ENCODE measurements at regions not wholly inside any gene's neighbourhood (a gene's known extent, or its start where the extent isn't known, plus 50 kb on each side); places are given as distances from the start of the nearest gene placed in this dataset.

- FAIRE-seq (no peak), DNase-seq (ENCODE audit: low spot score in 2 of 2) (no peak)
Observed at GRCh38 chr5:167814828-167815227, 476.6 kb upstream of the WWC1 start.

- FAIRE-seq, result no peak
- DNase-seq (ENCODE audit: low spot score in 2 of 2), result no peak
Observed at GRCh38 chr5:167816354-167816753, 475.1 kb upstream of the WWC1 start.

- FAIRE-seq (no peak), DNase-seq (ENCODE audit: low spot score in 2 of 2) (no peak)
Observed at GRCh38 chr5:167816864-167817263, 474.6 kb upstream of the WWC1 start.

- DNase-seq (ENCODE audit: low spot score in 2 of 2) (no peak), FAIRE-seq (no peak)
Observed at GRCh38 chr5:167819406-167819805, 472.0 kb upstream of the WWC1 start.

GRCh38 chr5:167820101-167820990 lies 471.1 kb upstream of the WWC1 start:
- DNase-seq (ENCODE audit: low spot score in 2 of 2) (no peak), FAIRE-seq (no peak)

- FAIRE-seq, result no peak
Observed at GRCh38 chr5:167821151-167821550, 470.3 kb upstream of the WWC1 start.

GRCh38 chr5:167821669-167822068 lies 469.8 kb upstream of the WWC1 start:
- DNase-seq (ENCODE audit: low spot score in 2 of 2) (no peak), FAIRE-seq (no peak)

More at GRCh38 chr5:167821151-167821550, 470.3 kb upstream of the WWC1 start:
- no peak for DNase-seq (ENCODE audit: low spot score in 2 of 2)

- FAIRE-seq, result no peak
- DNase-seq (ENCODE audit: low spot score in 2 of 2), result no peak
Observed at GRCh38 chr5:167822241-167822640, 469.2 kb upstream of the WWC1 start.

GRCh38 chr5:167823405-167823804 lies 468.0 kb upstream of the WWC1 start:
- FAIRE-seq, result no peak
- DNase-seq (ENCODE audit: low spot score in 2 of 2), result no peak

- no peak for DNase-seq (ENCODE audit: low spot score in 2 of 2)
- no peak for FAIRE-seq
Observed at GRCh38 chr5:167827766-167828165, 463.7 kb upstream of the WWC1 start.

- no peak for FAIRE-seq
- no peak for DNase-seq (ENCODE audit: low spot score in 2 of 2)
Observed at GRCh38 chr5:167831754-167832504, 459.5 kb upstream of the WWC1 start.

GRCh38 chr5:167832609-167833008 lies 458.8 kb upstream of the WWC1 start:
- no peak for FAIRE-seq
- no peak for DNase-seq (ENCODE audit: low spot score in 2 of 2)

GRCh38 chr5:167833456-167833855 lies 458.0 kb upstream of the WWC1 start:
- DNase-seq (ENCODE audit: low spot score in 2 of 2), result no peak
- FAIRE-seq, result no peak

GRCh38 chr5:167835146-167835545 lies 456.3 kb upstream of the WWC1 start:
- DNase-seq (ENCODE audit: low spot score in 2 of 2) (no peak), FAIRE-seq (no peak)

GRCh38 chr5:167837127-167837526 lies 454.3 kb upstream of the WWC1 start:
- DNase-seq (ENCODE audit: low spot score in 2 of 2) (no peak), FAIRE-seq (no peak)

- DNase-seq (ENCODE audit: low spot score in 2 of 2), result no peak
- FAIRE-seq, result no peak
Observed at GRCh38 chr5:167839065-167839464, 452.4 kb upstream of the WWC1 start.

GRCh38 chr5:167840527-167841130 lies 450.8 kb upstream of the WWC1 start:
- DNase-seq (ENCODE audit: low spot score in 2 of 2) (no peak), FAIRE-seq (no peak)

GRCh38 chr5:167843881-167844572 lies 447.4 kb upstream of the WWC1 start:
- DNase-seq (ENCODE audit: low spot score in 2 of 2), result no peak
- no peak for FAIRE-seq

GRCh38 chr5:167845952-167846351 lies 445.5 kb upstream of the WWC1 start:
- FAIRE-seq (no peak), DNase-seq (ENCODE audit: low spot score in 2 of 2) (no peak)

- no peak for DNase-seq (ENCODE audit: low spot score in 2 of 2)
- no peak for FAIRE-seq
Observed at GRCh38 chr5:167849874-167850273, 441.6 kb upstream of the WWC1 start.

- DNase-seq (ENCODE audit: low spot score in 2 of 2), result no peak
- no peak for FAIRE-seq
Observed at GRCh38 chr5:167850911-167851310, 440.5 kb upstream of the WWC1 start.

All from frontal cortex (tissue), 3 donors.